Trophoblast cell (in vitro differentiated cells and primary cell): ENCODE measurements at regions not wholly inside any gene's neighbourhood (a gene's known extent, or its start where the extent isn't known, plus 50 kb on each side); places are given as distances from the start of the nearest gene placed in this dataset.

Experiments used
- DNase-seq, 2 donors: peaks; one replicate each; pipeline ENCODE4 v3.0.0-alpha.2; 2016
- H2AFZ ChIP-seq: 2 replicates; pipeline ENCODE4 v1.6.1; 2013; ENCODE audit warnings: low read length, moderate library complexity, mild to moderate bottlenecking; ENCODE audit not compliant: insufficient read depth, poor library complexity
- H2AK5ac ChIP-seq: 2 replicates; pipeline ENCODE4 v1.6.1; 2013; ENCODE audit warnings: mild to moderate bottlenecking, low read length
- H2BK120ac ChIP-seq: 2 replicates; pipeline ENCODE4 v1.6.1; 2013; ENCODE audit warnings: low read length, mild to moderate bottlenecking, moderate library complexity; ENCODE audit not compliant: insufficient read depth, poor library complexity
- H2BK12ac ChIP-seq: 2 replicates; pipeline ENCODE4 v1.6.1; 2013; ENCODE audit warnings: mild to moderate bottlenecking, low read length, moderate library complexity
- H2BK5ac ChIP-seq: 2 replicates; pipeline ENCODE4 v1.6.1; 2013; ENCODE audit warnings: low read length, low read depth, moderate library complexity, mild to moderate bottlenecking; ENCODE audit not compliant: poor library complexity
- H3K14ac ChIP-seq: 2 replicates; pipeline ENCODE4 v1.6.1; 2013; ENCODE audit warnings: mild to moderate bottlenecking, low read length
- H3K18ac ChIP-seq: 2 replicates; pipeline ENCODE4 v1.6.1; 2013; ENCODE audit warnings: mild to moderate bottlenecking, low read length
- H3K23ac ChIP-seq: 2 replicates; pipeline ENCODE4 v1.6.1; 2013; ENCODE audit warnings: low read length
- H3K27ac ChIP-seq: 2 replicates; pipeline ENCODE4 v1.5.1; 2013; ENCODE audit warnings: low read depth, mild to moderate bottlenecking, inconsistent platforms, low read length, moderate library complexity
- H3K27me3 ChIP-seq: 2 replicates; pipeline ENCODE4 v1.6.1; 2013; ENCODE audit warnings: inconsistent platforms, mild to moderate bottlenecking, low read length, moderate library complexity; ENCODE audit not compliant: insufficient read depth
- H3K36me3 ChIP-seq, 2 experiments: 1 replicate in 1 of 2; 2 replicates in 1 of 2; pipeline ENCODE4 v1.6.1; 2013; ENCODE audit warnings: low read length in 2 of 2, mild to moderate bottlenecking in 2 of 2, moderate library complexity in 1 of 2; ENCODE audit not compliant: insufficient read depth in 2 of 2, control insufficient read depth in 1 of 2
- H3K4ac ChIP-seq: 2 replicates; pipeline ENCODE4 v1.6.1; 2013; ENCODE audit warnings: low read depth, mild to moderate bottlenecking, low read length, moderate library complexity
- H3K4me1 ChIP-seq, 2 experiments: 1 replicate in 1 of 2; 2 replicates in 1 of 2; pipeline ENCODE4 v1.6.1; 2013; ENCODE audit warnings: low read length in 2 of 2, mild to moderate bottlenecking in 2 of 2, moderate library complexity in 1 of 2; ENCODE audit not compliant: insufficient read depth in 2 of 2, control insufficient read depth in 1 of 2
- H3K4me2 ChIP-seq: 2 replicates; pipeline ENCODE4 v1.6.1; 2013; ENCODE audit warnings: inconsistent platforms, mild to moderate bottlenecking, low read length, moderate library complexity
- H3K4me3 ChIP-seq: 2 replicates; pipeline ENCODE4 v1.5.1; 2013; ENCODE audit warnings: mild to moderate bottlenecking, low read depth, low read length, inconsistent platforms
- H3K79me1 ChIP-seq: one replicate; pipeline ENCODE4 v1.6.1; 2013; ENCODE audit warnings: low read length
- H3K79me2 ChIP-seq: 2 replicates; pipeline ENCODE4 v1.6.1; 2013; ENCODE audit warnings: low read length, mild to moderate bottlenecking; ENCODE audit not compliant: control insufficient read depth, insufficient read depth, poor library complexity
- H3K9ac ChIP-seq: 2 replicates; pipeline ENCODE4 v1.6.1; 2013; ENCODE audit warnings: mild to moderate bottlenecking, low read length
- H3K9me3 ChIP-seq: 2 replicates; pipeline ENCODE4 v1.6.1; 2013; ENCODE audit warnings: low read depth, mild to moderate bottlenecking, control low read depth, inconsistent platforms, low read length; ENCODE audit not compliant: insufficient read depth
- H4K12ac ChIP-seq: 2 replicates; pipeline ENCODE4 v1.6.1; 2013; ENCODE audit warnings: low read depth, mild to moderate bottlenecking, low read length, moderate library complexity
- H4K8ac ChIP-seq: 2 replicates; pipeline ENCODE4 v1.6.1; 2013; ENCODE audit warnings: low read depth, mild to moderate bottlenecking, low read length, moderate library complexity
- H4K91ac ChIP-seq: one replicate; pipeline ENCODE4 v1.6.1; 2013; ENCODE audit warnings: low read depth, mild to moderate bottlenecking, low read length, moderate library complexity
- WGBS: extraction: QIAGEN DNeasy Blood & Tissue Kit; methylation state at CpG from one replicate; pipeline ENCODE4 v1.1.7; 2013; ENCODE audit warnings: missing lambda C conversion rate; ENCODE audit not compliant: insufficient read length, insufficient coverage; ENCODE audit errors: extremely low coverage; 5-methylcytosine and 5-hydroxymethylcytosine counted together

DNA sequence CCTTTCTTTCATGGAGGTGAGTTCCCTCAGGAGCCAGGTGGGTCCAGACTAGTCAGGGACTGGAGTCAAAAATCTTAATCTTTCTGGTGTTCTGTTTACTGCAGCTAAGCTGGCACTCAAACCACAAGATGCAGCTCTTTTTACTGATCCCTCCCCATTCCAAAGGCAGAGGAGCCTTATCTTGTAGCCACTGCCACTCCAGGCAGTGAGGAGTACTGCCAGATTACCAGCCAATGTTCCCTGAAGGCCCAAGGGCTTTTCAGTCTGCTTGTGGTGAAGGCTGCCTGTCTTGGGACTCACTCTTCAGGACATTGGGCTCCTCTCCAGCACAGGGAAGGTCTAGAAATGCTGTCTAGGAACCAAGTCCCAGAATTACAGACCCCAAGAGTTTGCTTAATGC is 490.4 kb upstream of the ADGRB3 start:
- no peak overlapping the region for H3K23ac ChIP-seq
- no peak overlapping the region for H4K91ac ChIP-seq
- no peak overlapping the region for H3K9ac ChIP-seq
- peaks cover 2% of the 10 kb centered on the region for H3K9me3 ChIP-seq
- no peak overlapping the region for H3K4me3 ChIP-seq
- H2BK12ac ChIP-seq = no peak overlapping the region
- H3K18ac ChIP-seq = no peak overlapping the region
- H3K36me3 ChIP-seq = no peaks in the 10 kb centered on the region
- no peak overlapping the region for H3K4me2 ChIP-seq
- H2BK120ac ChIP-seq = no peak overlapping the region
- H3K4me1 ChIP-seq = no peaks in the 10 kb centered on the region
- no peak overlapping the region for H4K12ac ChIP-seq
- H2AFZ ChIP-seq = no peak overlapping the region
- DNase-seq = no peak
- no peak overlapping the region for H3K4ac ChIP-seq
- no peak overlapping the region for H2BK5ac ChIP-seq
- H2AK5ac ChIP-seq = no peak overlapping the region
- H4K8ac ChIP-seq = no peak overlapping the region
- no peaks in the 10 kb centered on the region for H3K27me3 ChIP-seq
- H3K79me2 ChIP-seq = no peaks in the 10 kb centered on the region
- no peaks in the 10 kb centered on the region for H3K79me1 ChIP-seq
- H3K14ac ChIP-seq = no peak overlapping the region
- H3K27ac ChIP-seq = no peak overlapping the region

DNA sequence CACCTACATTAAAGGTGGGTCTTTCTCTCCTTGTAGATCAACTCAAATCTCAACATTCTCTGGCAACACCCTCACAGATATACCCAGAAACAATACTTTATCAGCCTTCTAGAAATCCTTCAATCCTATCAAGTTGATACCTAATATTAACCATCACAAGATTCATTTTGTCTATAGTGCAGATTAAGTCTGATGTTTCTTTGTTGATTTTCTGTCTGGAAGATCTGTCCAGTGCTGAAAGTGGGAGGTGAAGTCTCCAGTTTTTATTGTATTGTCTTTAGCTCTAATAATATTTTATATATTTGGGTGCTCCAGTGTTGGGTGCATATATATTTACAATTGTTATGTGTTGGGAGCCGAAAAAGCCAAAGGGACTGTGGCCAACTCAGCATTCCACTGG is 493.9 kb upstream of the ADGRB3 start:
- H4K91ac ChIP-seq = no peak overlapping the region
- H4K8ac ChIP-seq = no peak overlapping the region
- H3K9me3 ChIP-seq = peaks cover 2% of the 10 kb centered on the region
- DNase-seq = no peak
- H2BK5ac ChIP-seq = no peak overlapping the region
- no peaks in the 10 kb centered on the region for H3K79me1 ChIP-seq
- no peaks in the 10 kb centered on the region for H3K27me3 ChIP-seq
- no peak overlapping the region for H2BK12ac ChIP-seq
- no peak overlapping the region for H3K23ac ChIP-seq
- whole genome bisulfite sequencing = no CpG with 5 or more reads among the region's 1 CpG
- no peak overlapping the region for H3K14ac ChIP-seq
- no peak overlapping the region for H3K4me2 ChIP-seq
- no peak overlapping the region for H3K27ac ChIP-seq
- H3K4me3 ChIP-seq = no peak overlapping the region
- H3K9ac ChIP-seq = no peak overlapping the region
- H3K4me1 ChIP-seq = no peaks in the 10 kb centered on the region
- H3K79me2 ChIP-seq = no peaks in the 10 kb centered on the region
- no peak overlapping the region for H2AK5ac ChIP-seq
- no peak overlapping the region for H2BK120ac ChIP-seq
- no peak overlapping the region for H3K4ac ChIP-seq
- no peaks in the 10 kb centered on the region for H3K36me3 ChIP-seq
- H3K18ac ChIP-seq = no peak overlapping the region
- H2AFZ ChIP-seq = no peak overlapping the region
- H4K12ac ChIP-seq = no peak overlapping the region

GRCh38 chr6:68139130-68139529 is 496.0 kb upstream of the ADGRB3 start:
- no peak for DNase-seq
- H3K4ac ChIP-seq = no peak overlapping the region

DNA sequence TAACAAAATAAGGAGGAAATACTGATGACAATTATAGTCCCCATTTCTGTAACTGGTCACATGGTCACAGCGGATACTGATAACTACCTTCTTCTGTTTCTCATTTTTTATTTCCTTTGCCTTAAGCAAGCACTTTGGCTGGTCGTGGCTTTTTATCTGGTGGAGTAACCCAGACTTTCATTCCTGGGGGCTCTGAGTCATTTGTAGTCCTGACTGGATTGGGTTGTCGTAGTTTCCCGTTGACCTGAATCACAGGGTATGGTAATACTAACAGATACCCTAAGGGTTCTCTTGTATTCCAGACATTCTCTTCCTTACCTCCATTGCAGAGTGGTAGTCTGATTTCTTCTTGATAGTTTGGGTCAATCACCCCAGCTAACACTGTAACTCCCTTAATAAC is 500.3 kb upstream of the ADGRB3 start:
- no peaks in the 10 kb centered on the region for H3K27me3 ChIP-seq
- H3K4me1 ChIP-seq = no peaks in the 10 kb centered on the region
- H2BK120ac ChIP-seq = no peak overlapping the region
- no peak overlapping the region for H2AK5ac ChIP-seq
- H4K91ac ChIP-seq = no peak overlapping the region
- no peak overlapping the region for H3K4ac ChIP-seq
- no peak overlapping the region for H3K14ac ChIP-seq
- H3K36me3 ChIP-seq = no peaks in the 10 kb centered on the region
- H3K4me3 ChIP-seq = no peak overlapping the region
- WGBS = no CpG with 5 or more reads among the region's 4 CpGs
- H3K9me3 ChIP-seq = no peaks in the 10 kb centered on the region
- no peaks in the 10 kb centered on the region for H3K79me2 ChIP-seq
- H3K27ac ChIP-seq = no peak overlapping the region
- H2AFZ ChIP-seq = no peak overlapping the region
- H2BK12ac ChIP-seq = no peak overlapping the region
- no peak for DNase-seq
- no peaks in the 10 kb centered on the region for H3K79me1 ChIP-seq
- H3K23ac ChIP-seq = no peak overlapping the region
- no peak overlapping the region for H3K18ac ChIP-seq
- no peak overlapping the region for H4K8ac ChIP-seq
- H3K9ac ChIP-seq = no peak overlapping the region
- H4K12ac ChIP-seq = no peak overlapping the region
- H3K4me2 ChIP-seq = no peak overlapping the region
- H2BK5ac ChIP-seq = no peak overlapping the region

More at GRCh38 chr6:68139130-68139529, 496.0 kb upstream of the ADGRB3 start:
- Histone ChIP-seq H4K91ac (no peak overlapping the region), H3K36me3 (no peaks in the 10 kb centered on the region), H2AK5ac (no peak overlapping the region), H2BK5ac (no peak overlapping the region), H4K12ac (no peak overlapping the region), H4K8ac (no peak overlapping the region), H3K23ac (no peak overlapping the region), H2BK12ac (no peak overlapping the region), H3K79me2 (no peaks in the 10 kb centered on the region), H3K4me2 (no peak overlapping the region), H2BK120ac (no peak overlapping the region), H3K18ac (no peak overlapping the region), H3K4me3 (no peak overlapping the region), H3K14ac (no peak overlapping the region), H3K4me1 (no peaks in the 10 kb centered on the region), H2AFZ (no peak overlapping the region), H3K27ac (no peak overlapping the region), H3K9ac (no peak overlapping the region), H3K79me1 (no peaks in the 10 kb centered on the region), H3K9me3 (no peaks in the 10 kb centered on the region), H3K27me3 (no peaks in the 10 kb centered on the region)
- no CpG with 5 or more reads among the region's 1 CpG for WGBS
